HEK293T (cell line): ENCODE measurements at regions not wholly inside any gene's neighbourhood (a gene's known extent, or its start where the extent isn't known, plus 50 kb on each side); places are given as distances from the start of the nearest gene placed in this dataset.

Experiments used
- CTCF ChIA-PET: fragments of 350-600 bp; formaldehyde crosslinking; extraction: SDS; loops from one replicate; lab custom pipeline; 2021; ENCODE audit warnings: antibody characterized with exemption, inconsistent platforms; lab: Yijun Ruan, JAX
- POLR2A ChIA-PET: fragments of 350-600 bp; formaldehyde crosslinking; extraction: SDS; loops from one replicate; lab custom pipeline; 2020; ENCODE audit warnings: antibody characterized with exemption, inconsistent platforms; lab: Yijun Ruan, JAX
- DNase-seq: peaks from one replicate; pipeline ENCODE4 v3.0.0; 2012; ENCODE audit warnings: mixed read lengths; ENCODE audit errors: extremely low spot score
- ARNT ChIP-seq: fragments of 450-650 bp; IDR thresholded peaks from 2 replicates; pipeline ENCODE4 v1.6.1; 2017; ENCODE audit warnings: mild to moderate bottlenecking
- BHLHE40 ChIP-seq: fragments of 450-650 bp; IDR thresholded peaks from 2 replicates; pipeline ENCODE4 v1.6.1; 2016; ENCODE audit warnings: mild to moderate bottlenecking, moderate library complexity, borderline replicate concordance
- CTBP1 ChIP-seq: fragments of 450-650 bp; IDR thresholded peaks from 2 replicates; pipeline ENCODE4 v1.6.1; 2016; ENCODE audit warnings: borderline replicate concordance
- ELF4 ChIP-seq: fragments of 450-650 bp; IDR thresholded peaks from 2 replicates; pipeline ENCODE4 v1.6.1; 2017; ENCODE audit warnings: antibody characterized with exemption
- FOXA1 ChIP-seq: fragments of 450-650 bp; IDR thresholded peaks from 2 replicates; pipeline ENCODE4 v1.6.1; 2016; ENCODE audit warnings: mild to moderate bottlenecking
- FOXK2 ChIP-seq: fragments of 450-650 bp; IDR thresholded peaks from 2 replicates; pipeline ENCODE4 v1.6.1; 2016; ENCODE audit warnings: mild to moderate bottlenecking
- FOXM1 ChIP-seq: fragments of 450-650 bp; IDR thresholded peaks from 2 replicates; pipeline ENCODE4 v1.6.1; 2017; ENCODE audit warnings: mild to moderate bottlenecking, borderline replicate concordance
- HDGF ChIP-seq: fragments of 450-650 bp; IDR thresholded peaks from 2 replicates; pipeline ENCODE4 v1.6.1; 2017; ENCODE audit warnings: antibody characterized with exemption, borderline replicate concordance
- L3MBTL2 ChIP-seq: fragments of 450-650 bp; conservative IDR thresholded peaks from 2 replicates; pipeline ENCODE4 v1.6.1; 2016; ENCODE audit warnings: mild to moderate bottlenecking
- LEF1 ChIP-seq: fragments of 450-650 bp; IDR thresholded peaks from 2 replicates; pipeline ENCODE4 v1.6.1; 2017; ENCODE audit warnings: mild to moderate bottlenecking, borderline replicate concordance
- NFRKB ChIP-seq: fragments of 450-650 bp; IDR thresholded peaks from 2 replicates; pipeline ENCODE4 v1.6.1; 2016; ENCODE audit warnings: mild to moderate bottlenecking, moderate library complexity
- SP1 ChIP-seq: fragments of 450-650 bp; IDR thresholded peaks from 2 replicates; pipeline ENCODE4 v1.6.1; 2017
- SUZ12 ChIP-seq: fragments of 450-650 bp; IDR thresholded peaks from 2 replicates; pipeline ENCODE4 v1.6.1; 2016; ENCODE audit warnings: mild to moderate bottlenecking
- TARDBP ChIP-seq: fragments of 450-650 bp; IDR thresholded peaks from 2 replicates; pipeline ENCODE4 v1.6.1; 2016
- ZNF384 ChIP-seq: fragments of 450-650 bp; IDR thresholded peaks from 2 replicates; pipeline ENCODE4 v1.6.1; 2016
- TF ChIP-seq, protein P1 (sequence below): fragments of 450-650 bp; IDR thresholded peaks from 2 replicates; pipeline ENCODE4 v1.6.1; 2016

DNA sequence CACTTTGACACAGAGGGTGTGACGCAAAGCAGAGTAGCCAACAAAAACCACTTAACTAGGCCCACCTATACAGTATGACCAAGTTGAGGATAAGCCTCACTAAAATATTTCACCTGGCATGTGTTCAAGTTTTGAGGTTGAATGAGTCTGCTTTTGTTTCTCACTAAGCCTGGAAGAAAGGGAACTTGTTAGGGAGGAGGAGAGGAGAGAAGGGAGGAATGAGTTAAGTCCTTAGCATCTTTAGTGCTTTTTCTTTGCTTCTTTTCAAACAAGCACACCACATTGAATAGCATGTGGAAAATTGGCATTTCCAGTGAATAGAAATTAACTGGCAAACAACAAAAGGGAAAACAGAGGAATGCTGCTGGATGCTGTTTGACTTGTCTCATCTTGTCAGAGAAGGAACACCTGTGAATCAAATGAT lies 461.9 kb downstream of the GJA1 start:
- CTCF ChIA-PET: no interaction called here
- POLR2A ChIA-PET: no interaction called here
- TF ChIP-seq FOXK2: no peak
- TF ChIP-seq SP1: no peak
- no peak for TF ChIP-seq ARNT
- no peak for TF ChIP-seq ELF4
- no peak for TF ChIP-seq NFRKB
- TF ChIP-seq BHLHE40: no peak
- no peak for TF ChIP-seq L3MBTL2
- no peak for TF ChIP-seq LEF1
- no peak for TF ChIP-seq CTBP1
- no peak for TF ChIP-seq FOXM1
- TF ChIP-seq FOXA1: no peak
- no peak for TF ChIP-seq HDGF
- no peak for TF ChIP-seq TARDBP
- no peak for TF ChIP-seq ZNF384
- TF ChIP-seq, protein P1, sequence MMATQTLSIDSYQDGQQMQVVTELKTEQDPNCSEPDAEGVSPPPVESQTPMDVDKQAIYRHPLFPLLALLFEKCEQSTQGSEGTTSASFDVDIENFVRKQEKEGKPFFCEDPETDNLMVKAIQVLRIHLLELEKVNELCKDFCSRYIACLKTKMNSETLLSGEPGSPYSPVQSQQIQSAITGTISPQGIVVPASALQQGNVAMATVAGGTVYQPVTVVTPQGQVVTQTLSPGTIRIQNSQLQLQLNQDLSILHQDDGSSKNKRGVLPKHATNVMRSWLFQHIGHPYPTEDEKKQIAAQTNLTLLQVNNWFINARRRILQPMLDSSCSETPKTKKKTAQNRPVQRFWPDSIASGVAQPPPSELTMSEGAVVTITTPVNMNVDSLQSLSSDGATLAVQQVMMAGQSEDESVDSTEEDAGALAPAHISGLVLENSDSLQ: no peak
- no peak for DNase-seq

DNA sequence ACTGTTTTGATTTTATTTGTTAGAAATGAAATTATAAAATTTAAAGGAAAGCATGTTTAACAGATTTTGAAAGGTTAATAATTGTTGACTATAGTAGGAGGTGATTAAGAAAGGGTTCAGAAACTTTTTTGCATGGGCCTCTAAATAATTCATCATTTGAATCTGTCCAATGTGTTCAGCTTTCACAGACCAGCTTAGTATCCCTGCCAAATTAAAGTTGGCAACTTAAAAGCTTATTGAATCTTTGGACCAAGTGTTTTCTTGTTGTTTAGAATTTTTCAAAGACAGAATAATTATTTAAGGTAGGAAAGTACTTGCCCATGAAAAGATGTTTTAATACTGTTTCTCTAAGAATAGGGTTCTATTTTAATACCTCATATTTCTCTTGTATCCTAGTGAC lies 466.0 kb downstream of the GJA1 start:
- ChIA-PET POLR2A (no interaction called here), CTCF (no interaction called here)
- no peak for TF ChIP-seq FOXK2
- TF ChIP-seq CTBP1: no peak
- TF ChIP-seq BHLHE40: no peak
- no peak for TF ChIP-seq SP1
- TF ChIP-seq LEF1: no peak
- TF ChIP-seq ZNF384: no peak
- no peak for TF ChIP-seq ARNT
- TF ChIP-seq FOXA1: no peak
- no peak for TF ChIP-seq TARDBP
- no peak for TF ChIP-seq ELF4
- no peak for TF ChIP-seq SUZ12
- TF ChIP-seq L3MBTL2: no peak
- no peak for TF ChIP-seq HDGF
- no peak for TF ChIP-seq FOXM1
- TF ChIP-seq, protein P1: no peak
- no peak for DNase-seq

GRCh38 chr6:121904559-121904958 lies 469.1 kb downstream of the GJA1 start:
- no peak for DNase-seq
- POLR2A ChIA-PET: no interaction called here
- TF ChIP-seq BHLHE40 (no peak), SP1 (no peak), NFRKB (no peak), FOXM1 (no peak), FOXK2 (no peak), HDGF (no peak), CTBP1 (no peak), ARNT (no peak), FOXA1 (no peak), ELF4 (no peak), ZNF384 (no peak), SUZ12 (no peak), LEF1 (no peak), L3MBTL2 (no peak), TARDBP (no peak)
- TF ChIP-seq, protein P1: no peak
- CTCF ChIA-PET: no interaction called here

DNA sequence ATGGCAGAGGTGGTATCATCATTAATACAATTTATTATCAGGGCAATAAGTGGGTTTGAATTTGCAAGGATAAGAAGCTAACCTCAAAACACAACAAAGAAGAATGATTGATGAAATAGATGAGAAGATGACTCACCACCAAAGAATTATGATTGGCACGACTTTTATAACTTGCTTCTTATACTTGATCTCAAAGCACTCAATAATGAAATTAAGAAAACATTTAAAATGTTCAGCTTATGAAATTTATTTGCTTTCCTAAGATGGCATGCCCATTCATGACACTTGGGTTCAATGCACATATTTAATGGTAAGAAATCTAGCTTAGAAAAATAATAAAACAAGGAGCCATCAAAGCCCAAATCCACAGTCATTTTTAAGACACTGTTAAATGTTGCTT lies 477.5 kb downstream of the GJA1 start:
- POLR2A ChIA-PET: no interaction called here
- TF ChIP-seq FOXM1 (no peak), ZNF384 (no peak), TARDBP (no peak), FOXK2 (no peak), L3MBTL2 (no peak), SUZ12 (no peak), ARNT (no peak), HDGF (no peak), FOXA1 (no peak), LEF1 (no peak), ELF4 (no peak), SP1 (no peak), NFRKB (no peak), CTBP1 (no peak), BHLHE40 (no peak)
- TF ChIP-seq, protein P1: no peak; the same call in 1 of the 2 replicates
- CTCF ChIA-PET: no interaction called here
- DNase-seq: no peak

GRCh38 chr6:121917263-121917829 lies 481.9 kb downstream of the GJA1 start:
- TF ChIP-seq ZNF384 (no peak), ARNT (no peak), TARDBP (no peak), LEF1 (no peak), SUZ12 (no peak), BHLHE40 (no peak), SP1 (no peak), ELF4 (no peak), FOXM1 (no peak), FOXK2 (no peak), FOXA1 (no peak), L3MBTL2 (no peak), CTBP1 (no peak), HDGF (no peak)
- TF ChIP-seq, protein P1: no peak
- POLR2A ChIA-PET: no interaction called here
- no peak for DNase-seq
- CTCF ChIA-PET: interaction anchor here (0.6 kb wide), 1 partner anchor 52 kb away, joined by 3 read pairs; no protein-coding TSS in a partner anchor
